ENCODE measurements at regions not wholly inside any gene's neighbourhood (a gene's known extent, or its start where the extent isn't known, plus 50 kb on each side); places are given as distances from the start of the nearest gene placed in this dataset.
"Not testable (repeated sequence)": the region's sequence is repeated elsewhere in the genome, so short reads cannot be mapped to it uniquely, and the experiment has no call there.

- no peak for DNase-seq (ENCODE audit: low read depth)
These were observed 299.1 kb downstream of the PAX3 start for GRCh38 chr2:221999717-222000116.

GRCh38 chr2:221999166-221999565 lies 299.6 kb downstream of the PAX3 start:
- DNase-seq (ENCODE audit: low read depth): no peak

- no peak for DNase-seq (ENCODE audit: low read depth)
These were observed 301.1 kb downstream of the PAX3 start for GRCh38 chr2:221997683-221998082.

GRCh38 chr2:221997100-221997499 lies 301.7 kb downstream of the PAX3 start:
- DNase-seq (ENCODE audit: low read depth): no peak

- no peak for DNase-seq (ENCODE audit: low read depth)
These were observed 303.9 kb downstream of the PAX3 start for GRCh38 chr2:221994926-221995325.

- not testable (repeated sequence) for DNase-seq (ENCODE audit: low read depth)
These were observed 314.4 kb downstream of the PAX3 start for GRCh38 chr2:221984376-221984775.

- DNase-seq (ENCODE audit: low read depth): no peak
These were observed 316.8 kb downstream of the PAX3 start for GRCh38 chr2:221981912-221982470.

- DNase-seq (ENCODE audit: low read depth): no peak
These were observed 323.6 kb downstream of the PAX3 start for GRCh38 chr2:221975151-221975550.

- no peak for DNase-seq (ENCODE audit: low read depth)
These were observed 324.9 kb downstream of the PAX3 start for GRCh38 chr2:221973902-221974301.

GRCh38 chr2:221973502-221973901 lies 325.3 kb downstream of the PAX3 start:
- no peak for DNase-seq (ENCODE audit: low read depth)

- DNase-seq (ENCODE audit: low read depth): no peak
These were observed 325.9 kb downstream of the PAX3 start for GRCh38 chr2:221972813-221973478.

GRCh38 chr2:221970389-221970788 lies 328.4 kb downstream of the PAX3 start:
- DNase-seq (ENCODE audit: low read depth): no peak

GRCh38 chr2:221969830-221970144 lies 329.0 kb downstream of the PAX3 start:
- DNase-seq (ENCODE audit: low read depth): no peak

GRCh38 chr2:221969087-221969829 lies 329.5 kb downstream of the PAX3 start:
- peak; percentile 8 for DNase-seq (ENCODE audit: low read depth)

GRCh38 chr2:221962186-221962585 lies 336.6 kb downstream of the PAX3 start:
- no peak for DNase-seq (ENCODE audit: low read depth)

- no peak for DNase-seq (ENCODE audit: low read depth)
These were observed 337.2 kb downstream of the PAX3 start for GRCh38 chr2:221961561-221961960.

GRCh38 chr2:221958224-221958623 lies 340.6 kb downstream of the PAX3 start:
- DNase-seq (ENCODE audit: low read depth): no peak

- DNase-seq (ENCODE audit: low read depth): no peak
These were observed 350.7 kb downstream of the PAX3 start for GRCh38 chr2:221948076-221948475.

GRCh38 chr2:221944452-221944851 lies 354.3 kb downstream of the PAX3 start:
- not testable (repeated sequence) for DNase-seq (ENCODE audit: low read depth)

GRCh38 chr2:221943076-221943810 lies 355.6 kb downstream of the PAX3 start:
- no peak for DNase-seq (ENCODE audit: low read depth)

- DNase-seq (ENCODE audit: low read depth): no peak
These were observed 359.3 kb upstream of the EPHA4 start for GRCh38 chr2:221931251-221931991.

- no peak for DNase-seq (ENCODE audit: low read depth)
These were observed 357.2 kb upstream of the EPHA4 start for GRCh38 chr2:221929259-221929658.

Data from forelimb muscle (tissue), 1 donor.